ENCODE measurements at regions not wholly inside any gene's neighbourhood (a gene's known extent, or its start where the extent isn't known, plus 50 kb on each side); places are given as distances from the start of the nearest gene placed in this dataset.

DNA sequence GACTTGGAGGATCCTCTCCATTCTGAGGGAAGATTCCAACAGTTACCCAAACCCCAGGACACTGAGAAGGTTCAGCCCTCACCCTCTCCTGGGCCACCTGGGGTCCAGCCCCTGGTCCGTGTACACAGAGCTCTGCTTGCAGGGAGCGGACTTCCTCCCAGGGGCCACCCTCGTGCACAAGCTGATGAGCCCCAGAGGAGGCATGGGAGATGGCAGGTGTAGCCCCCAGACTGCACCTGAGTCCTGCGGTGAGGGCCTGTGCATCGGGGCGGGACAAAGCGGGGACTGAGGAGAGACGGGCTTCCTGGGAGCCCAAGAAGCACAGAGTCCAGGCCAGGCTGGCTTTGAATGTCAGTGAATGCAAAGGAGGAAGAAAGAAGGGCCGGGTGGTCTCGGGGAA lies 1374.9 kb downstream of the BRD1 start:
- DNase-seq (ENCODE audit: low read depth in 4 of 4, low spot score in 3 of 4): no peak

DNA sequence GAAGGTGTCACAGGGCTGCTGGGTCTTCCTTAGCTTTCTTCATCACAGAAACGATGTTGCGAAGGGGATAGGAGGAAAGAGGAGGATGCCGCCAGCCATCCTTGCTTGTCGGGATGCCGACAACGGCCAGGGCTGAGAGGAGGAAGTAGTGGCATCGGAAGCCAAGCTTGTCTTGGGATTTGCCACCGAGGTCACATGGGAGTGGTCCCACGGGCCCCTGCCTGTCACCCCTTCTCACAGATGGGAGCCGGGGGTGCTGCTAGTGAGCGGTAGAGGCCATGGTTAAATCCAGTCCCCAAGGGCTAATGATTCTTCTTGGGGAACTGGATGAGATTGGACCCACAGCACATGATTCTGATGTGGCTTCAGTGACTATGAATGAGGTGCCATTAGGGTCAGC lies 1375.8 kb downstream of the BRD1 start:
- DNase-seq (ENCODE audit: low read depth in 4 of 4, low spot score in 3 of 4): no peak

DNA sequence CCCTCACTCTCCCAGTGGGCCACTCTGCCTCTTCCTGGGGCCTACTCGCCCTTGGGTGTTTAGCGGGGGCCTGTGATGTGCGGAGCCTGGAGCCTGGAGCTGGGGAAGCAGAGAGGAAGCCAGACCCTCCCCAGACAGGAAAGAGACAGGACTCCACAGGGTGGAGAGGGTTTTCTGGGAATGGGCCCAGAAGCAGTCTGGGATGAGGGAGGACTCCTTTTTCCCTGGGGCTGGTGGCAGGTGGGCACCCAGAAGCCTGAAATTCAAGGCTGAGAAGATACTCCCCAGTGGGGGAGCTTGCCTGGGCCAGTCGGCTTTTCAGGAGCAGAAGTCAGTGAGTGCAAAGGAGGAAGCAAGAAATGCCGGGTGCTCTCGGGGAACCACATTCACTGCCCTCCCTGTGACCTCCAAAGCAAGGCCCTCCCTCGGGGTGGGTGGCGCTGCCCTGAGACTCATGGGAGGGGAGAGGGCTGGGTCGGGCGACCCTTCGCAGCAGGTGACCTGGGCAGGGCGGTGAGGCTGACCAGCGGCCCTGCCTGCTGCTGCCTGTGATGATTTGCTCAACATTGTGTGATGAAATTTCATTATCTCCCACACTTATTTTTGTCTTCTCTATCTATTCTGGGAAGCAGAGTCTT lies 1377.4 kb downstream of the BRD1 start:
- no peak for DNase-seq (ENCODE audit: low read depth in 4 of 4, low spot score in 3 of 4)

- DNase-seq (ENCODE audit: low read depth in 4 of 4, low spot score in 3 of 4): no peak
Measured at GRCh38 chr22:48449466-48450187, 1378.0 kb downstream of the BRD1 start.

DNA sequence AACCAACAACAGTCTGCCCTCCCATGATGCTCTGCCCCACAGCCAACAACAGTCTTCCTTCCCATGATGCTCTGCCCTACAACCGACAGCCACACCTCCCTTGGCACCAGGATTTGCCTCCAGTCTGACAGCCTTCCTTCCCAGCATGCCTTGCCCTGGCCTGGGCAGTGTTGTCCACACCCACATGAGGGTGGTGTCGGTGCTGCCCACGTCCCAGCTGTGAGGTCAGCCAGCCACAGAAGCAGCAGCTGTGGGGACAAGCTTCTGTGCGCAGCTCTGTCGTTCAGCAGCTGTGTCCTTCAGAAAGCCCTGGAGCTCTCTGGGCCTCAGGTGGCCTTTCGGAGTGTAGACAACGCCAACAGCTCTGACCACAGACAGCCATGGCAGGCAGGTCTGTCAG lies 1378.9 kb downstream of the BRD1 start:
- no peak for DNase-seq (ENCODE audit: low read depth in 4 of 4, low spot score in 3 of 4)

DNA sequence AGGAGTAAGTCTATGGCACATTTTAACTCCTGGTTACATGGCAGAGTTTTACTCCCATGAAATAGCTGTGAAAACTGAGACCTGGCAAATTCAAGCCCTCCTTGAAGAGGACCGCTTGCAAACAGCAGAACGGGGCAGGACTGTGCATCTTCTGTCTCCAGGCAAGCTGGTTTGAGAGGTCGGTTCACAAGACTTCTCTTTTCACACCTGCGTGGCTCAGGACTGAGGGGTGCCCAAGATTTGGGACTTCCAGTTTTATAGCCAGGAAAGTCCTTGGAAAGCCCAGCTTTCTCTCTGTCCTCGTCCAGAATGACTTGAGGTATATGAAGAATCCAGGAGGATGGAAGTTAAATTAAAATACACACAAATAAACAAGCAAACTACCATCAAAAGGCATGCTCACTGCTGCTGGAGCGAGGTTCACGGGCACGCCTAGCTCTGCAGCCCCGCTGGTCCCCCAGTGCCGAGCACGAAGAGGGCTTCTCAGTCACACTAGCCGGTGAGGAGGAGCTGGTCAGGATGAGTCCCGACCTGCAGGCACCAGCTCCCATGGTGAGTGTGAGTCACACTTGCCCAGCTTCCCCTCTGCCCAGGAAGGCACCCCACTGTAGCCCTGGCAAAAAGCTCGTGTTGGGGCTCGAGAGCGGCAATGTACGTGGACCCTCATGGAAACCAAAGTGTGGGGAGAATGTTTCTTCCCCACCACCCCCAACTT lies 1382.4 kb downstream of the BRD1 start:
- DNase-seq (ENCODE audit: low read depth in 4 of 4, low spot score in 3 of 4): no peak

GRCh38 chr22:48444320-48445112 lies 1383.2 kb downstream of the BRD1 start:
- no peak for DNase-seq (ENCODE audit: low read depth in 4 of 4, low spot score in 3 of 4)

DNA sequence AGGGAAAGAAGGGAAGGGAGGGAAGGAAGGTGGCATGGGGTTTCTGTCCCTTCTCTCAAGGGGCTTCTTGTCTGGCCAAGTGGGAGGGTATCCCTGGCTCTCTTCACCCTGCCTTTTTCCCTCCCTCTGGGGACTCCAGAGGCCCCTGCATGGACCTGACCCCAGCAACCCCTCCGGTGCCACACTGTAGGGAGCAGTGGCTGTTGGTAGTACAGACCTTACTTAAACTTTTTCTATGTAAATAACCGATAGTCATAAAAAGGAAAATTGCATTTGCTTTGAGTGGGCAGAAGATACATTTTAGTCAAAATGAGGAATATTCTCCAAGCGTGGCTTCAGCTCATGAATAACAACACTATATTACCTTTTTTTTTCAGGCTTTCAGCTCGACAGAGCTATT lies 1384.0 kb downstream of the BRD1 start:
- DNase-seq (ENCODE audit: low read depth in 4 of 4, low spot score in 3 of 4): no peak

- no peak for DNase-seq (ENCODE audit: low read depth in 4 of 4, low spot score in 3 of 4)
Measured at GRCh38 chr22:48442663-48443062, 1385.0 kb downstream of the BRD1 start.

DNA sequence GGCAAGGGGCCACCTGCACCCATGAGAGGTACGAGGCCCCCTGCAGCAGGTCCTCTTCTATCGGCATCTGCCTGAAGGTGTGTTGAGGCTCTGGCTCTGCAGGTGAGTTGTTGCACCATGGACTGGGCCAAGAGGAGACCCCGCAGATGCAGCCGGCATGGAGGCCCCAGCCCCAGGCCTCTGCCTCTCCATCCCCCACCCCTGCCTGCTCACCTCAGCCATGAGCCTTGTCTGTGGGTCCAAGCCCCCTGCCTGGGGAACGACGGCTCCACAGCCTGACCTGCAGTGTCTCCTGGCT lies 1386.2 kb downstream of the BRD1 start:
- no peak for DNase-seq (ENCODE audit: low read depth in 4 of 4, low spot score in 3 of 4)

DNA sequence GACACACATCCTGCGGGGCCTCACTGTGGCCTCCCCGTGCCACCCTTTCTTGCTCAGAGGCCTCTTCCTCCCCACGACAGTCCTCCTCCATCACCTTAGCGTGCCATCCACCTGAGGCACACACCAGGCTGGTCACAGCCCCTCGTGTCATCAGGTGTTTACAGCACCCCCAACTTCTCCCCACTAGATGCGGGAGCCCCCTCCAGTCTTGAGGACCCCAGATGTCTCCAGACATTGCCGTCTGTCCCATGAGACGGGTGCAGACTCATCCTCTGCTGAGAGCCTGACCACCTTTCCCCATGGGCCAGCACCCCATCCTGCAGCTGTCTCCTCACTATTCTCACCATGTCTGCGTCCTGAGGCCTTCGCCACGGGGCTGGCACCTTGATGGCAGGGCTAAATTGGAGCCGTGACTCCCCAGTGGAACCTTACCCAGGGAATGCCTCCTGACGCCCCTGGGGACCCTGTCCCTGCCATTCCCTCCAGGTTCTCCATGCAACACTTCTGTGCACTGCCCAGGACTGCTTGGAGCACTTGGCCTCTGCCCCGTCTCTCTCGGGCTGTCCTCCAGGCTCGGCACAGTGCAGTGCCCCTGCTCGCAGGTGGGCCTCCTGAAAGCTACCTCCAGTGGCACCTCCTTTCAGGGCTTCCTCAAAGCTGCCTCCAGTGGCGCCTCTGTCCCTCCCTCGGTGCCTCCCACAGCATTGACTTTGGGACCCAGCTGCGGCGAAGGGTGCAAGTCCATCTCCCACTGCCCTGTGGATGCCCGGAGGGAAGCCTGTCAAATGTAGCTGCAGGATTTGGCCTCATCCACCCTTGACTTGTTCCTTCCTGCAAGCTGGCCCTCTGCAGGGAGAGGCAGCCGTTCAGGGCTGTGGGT lies 1386.8 kb downstream of the BRD1 start:
- DNase-seq (ENCODE audit: low read depth in 4 of 4, low spot score in 3 of 4): no peak

DNA sequence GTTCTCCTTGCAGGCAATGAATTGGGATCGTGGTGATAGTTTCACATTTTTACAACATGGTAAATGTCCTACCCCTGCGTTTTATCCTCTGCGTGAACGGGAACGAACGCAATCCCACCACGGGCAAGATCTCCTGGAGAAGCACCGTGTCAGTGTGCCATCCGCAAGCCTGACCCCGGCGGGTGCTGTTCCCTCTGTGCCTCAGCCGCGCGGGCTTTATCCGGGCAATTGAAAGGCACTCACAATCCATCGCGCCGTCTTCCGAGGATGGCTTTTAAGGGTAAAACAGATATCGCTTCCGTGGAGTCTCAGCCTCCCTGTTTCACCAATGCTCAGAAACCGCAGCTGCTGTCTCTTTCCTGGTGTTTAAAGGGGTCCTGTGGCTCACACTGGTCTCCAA lies 1387.5 kb downstream of the BRD1 start:
- no peak for DNase-seq (ENCODE audit: low read depth in 4 of 4, low spot score in 3 of 4)

DNA sequence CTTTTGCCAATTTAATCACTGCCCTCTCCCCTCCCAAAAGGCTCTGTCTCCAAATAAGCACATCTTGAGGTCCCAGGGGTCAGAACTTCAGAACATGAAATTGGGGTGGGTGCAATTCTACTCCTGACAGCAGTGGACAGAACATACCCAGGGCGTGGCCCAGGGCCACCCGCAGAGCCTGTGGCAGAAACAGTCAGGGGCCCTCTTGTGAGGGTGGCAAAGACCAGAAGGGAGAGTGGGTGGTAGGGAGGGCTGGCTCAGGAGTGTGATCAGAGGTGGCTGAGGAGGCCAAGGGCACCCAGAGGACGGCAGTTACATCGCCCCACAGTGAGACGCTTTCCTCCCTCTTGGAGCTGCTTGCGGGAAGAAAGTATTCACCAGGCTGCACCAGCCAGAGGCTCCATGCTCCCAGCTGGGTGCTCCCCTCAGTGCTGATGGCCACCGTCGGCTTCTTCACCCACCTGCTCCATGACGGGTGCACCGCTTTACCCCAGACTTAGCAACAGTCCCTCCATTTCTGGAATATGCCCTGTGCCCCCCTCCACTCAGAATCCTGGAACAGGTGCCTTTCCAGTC lies 1388.0 kb downstream of the BRD1 start:
- no peak for DNase-seq (ENCODE audit: low read depth in 4 of 4, low spot score in 3 of 4)

DNA sequence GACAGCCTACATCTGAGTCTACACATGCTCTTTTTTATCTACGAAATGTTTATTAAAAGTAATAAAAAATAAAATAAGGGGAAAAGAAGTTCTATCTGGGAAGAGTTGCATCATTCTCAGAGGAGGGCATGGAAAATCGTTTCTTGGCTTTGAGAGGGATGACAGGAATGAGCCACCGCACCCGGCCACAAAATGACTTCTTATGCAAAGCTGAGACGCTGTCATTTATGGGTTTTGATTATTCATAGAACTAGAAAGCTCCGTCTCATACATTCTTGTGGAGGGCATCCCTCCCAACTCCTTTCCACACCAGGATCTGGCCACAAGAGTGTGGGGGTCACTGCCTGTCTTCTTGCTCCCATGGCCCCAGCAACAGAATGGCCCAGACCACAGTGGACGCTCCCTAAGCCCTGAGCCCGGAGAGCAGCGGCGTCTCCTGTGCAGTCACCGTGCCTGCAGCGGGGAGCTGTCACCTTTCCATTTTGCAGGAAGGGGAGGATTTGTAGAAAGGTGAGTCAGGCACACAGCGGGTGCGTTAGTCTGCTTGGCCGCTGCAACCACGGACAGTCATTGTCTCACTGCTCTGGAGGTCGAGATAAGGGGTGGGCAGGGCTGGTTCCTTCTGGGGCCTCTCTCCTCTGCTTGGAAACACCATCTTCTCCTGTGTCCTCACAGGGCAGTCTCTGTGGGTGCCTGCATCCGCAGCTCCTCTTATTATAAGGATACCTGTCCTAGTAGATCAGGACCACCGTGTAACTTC lies 1388.7 kb downstream of the BRD1 start:
- no peak for DNase-seq (ENCODE audit: low read depth in 4 of 4, low spot score in 3 of 4)

DNA sequence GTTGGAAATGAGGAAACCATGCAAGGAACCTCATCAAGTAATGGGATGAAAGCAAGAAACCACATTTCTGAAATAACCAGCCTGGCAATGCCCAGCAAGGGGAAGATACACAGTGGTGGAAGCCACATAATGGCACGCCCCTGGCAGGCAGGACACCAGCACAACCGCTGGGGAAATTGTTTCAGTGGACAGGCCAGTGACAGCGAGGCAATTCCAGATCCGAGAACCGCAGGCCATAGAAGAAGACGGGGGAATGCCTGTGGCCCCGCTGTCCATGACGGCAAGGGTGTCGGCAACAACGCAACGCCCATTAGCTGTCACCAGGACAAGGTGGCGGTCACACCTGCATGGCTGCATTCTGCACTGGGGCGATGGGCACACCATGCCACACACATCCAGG lies 1389.6 kb downstream of the BRD1 start:
- DNase-seq (ENCODE audit: low read depth in 4 of 4, low spot score in 3 of 4): no peak

- no peak for DNase-seq (ENCODE audit: low read depth in 4 of 4, low spot score in 3 of 4)
Measured at GRCh38 chr22:48436201-48436931, 1391.3 kb downstream of the BRD1 start.

DNA sequence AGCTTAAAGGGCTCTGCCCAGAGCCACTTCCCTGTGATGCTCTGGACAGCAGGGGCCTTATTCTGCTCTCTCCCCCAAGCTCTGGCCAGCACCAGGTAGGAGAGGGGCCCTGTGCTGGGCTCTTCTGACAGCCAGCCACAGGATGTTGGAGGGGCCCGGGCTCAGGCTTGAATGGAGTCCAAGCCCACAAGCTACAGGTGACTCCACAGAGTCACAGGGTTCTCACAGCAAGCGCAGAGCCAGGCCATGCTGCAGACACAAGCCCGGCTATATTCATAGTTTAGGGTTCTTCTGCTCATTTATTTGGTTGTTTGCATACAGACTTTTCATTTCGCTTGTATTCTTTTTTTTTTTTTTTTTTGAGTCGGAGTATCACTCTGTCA lies 1392.8 kb downstream of the BRD1 start:
- no peak for DNase-seq (ENCODE audit: low read depth in 4 of 4, low spot score in 3 of 4)

DNA sequence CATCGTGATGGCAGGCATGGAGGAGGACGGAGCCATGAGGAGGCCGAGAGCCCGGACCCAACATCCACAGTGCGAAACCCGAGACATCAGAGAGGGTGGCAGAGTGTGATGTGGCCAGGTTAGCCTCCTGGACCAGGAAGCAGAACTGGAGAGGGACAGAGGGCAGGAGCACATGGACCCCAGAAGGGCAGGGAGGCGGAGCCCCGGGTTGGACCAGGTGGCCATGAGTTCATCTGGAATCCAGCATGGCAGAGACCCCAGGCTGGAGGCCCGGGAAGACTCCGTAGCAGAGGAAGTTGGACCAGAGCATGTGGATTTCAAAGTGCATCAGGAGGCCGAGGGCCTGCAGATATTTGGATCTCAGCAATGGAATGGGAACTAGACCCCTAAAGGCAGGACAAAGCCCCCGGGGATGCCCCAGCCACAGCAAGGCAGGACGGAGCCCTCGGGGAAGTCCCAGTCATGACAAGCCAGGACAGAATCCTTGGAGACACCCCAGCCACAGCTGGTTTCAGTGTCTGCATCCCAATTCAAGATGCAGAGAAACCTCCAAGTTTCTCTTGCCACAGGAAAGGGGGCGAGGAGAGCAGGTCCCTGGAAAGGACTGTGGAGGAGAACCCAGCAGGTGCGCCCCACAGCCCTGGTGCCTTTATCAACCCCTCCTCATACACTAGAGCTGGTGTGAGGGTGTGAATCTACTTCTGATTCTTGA lies 1393.4 kb downstream of the BRD1 start:
- DNase-seq (ENCODE audit: low read depth in 4 of 4, low spot score in 3 of 4): no peak
